HG03442 (cell line): ENCODE measurements at regions not wholly inside any gene's neighbourhood (a gene's known extent, or its start where the extent isn't known, plus 50 kb on each side); places are given as distances from the start of the nearest gene placed in this dataset.

Experiments used
- ATAC-seq: cut with Tn5 transposase; IDR thresholded peaks from one replicate; pipeline ENCODE4 v1.9.1; 2021; ENCODE audit warnings: mild to moderate bottlenecking, moderate library complexity; ENCODE audit not compliant: unreplicated experiment

DNA sequence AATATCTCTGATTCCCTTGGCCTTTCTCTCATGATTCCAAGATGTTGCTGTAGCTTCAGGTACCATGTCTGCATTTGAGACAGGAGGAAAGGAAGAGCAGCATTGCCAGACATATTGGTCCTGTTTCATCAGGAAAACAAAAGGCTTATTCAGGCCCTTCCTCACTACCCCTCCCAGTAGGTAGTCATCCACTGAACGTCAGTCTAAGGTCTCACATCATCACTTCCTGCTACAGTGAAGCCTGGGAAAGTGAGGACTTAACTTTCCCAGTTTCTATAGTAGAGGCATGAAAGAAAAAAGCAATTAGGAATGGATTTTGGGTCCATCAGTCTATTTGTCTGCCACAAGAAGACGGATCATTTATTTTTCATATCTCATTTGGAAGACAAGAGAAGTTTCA is 85.7 kb upstream of the SOX4 start:
- no peak for ATAC-seq

DNA sequence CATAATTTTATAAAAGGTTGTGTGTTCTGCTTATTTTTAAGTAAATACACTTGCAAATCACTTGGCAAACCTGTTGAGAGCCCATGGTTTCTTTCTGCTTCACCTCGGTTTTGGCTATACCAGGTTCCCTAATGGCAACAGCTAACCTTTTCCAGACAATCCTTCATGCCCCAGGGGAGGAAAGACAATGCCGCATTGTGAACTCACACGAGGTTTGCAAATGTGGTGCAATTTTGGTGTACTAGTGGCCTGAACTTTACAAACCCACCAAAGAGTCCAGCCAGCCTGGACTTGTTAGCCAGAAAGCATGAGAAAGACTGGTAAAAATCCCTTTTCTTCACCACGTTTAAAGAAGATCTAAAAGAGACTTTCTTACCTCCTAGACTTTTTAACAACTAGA is 84.8 kb upstream of the SOX4 start:
- no peak for ATAC-seq

DNA sequence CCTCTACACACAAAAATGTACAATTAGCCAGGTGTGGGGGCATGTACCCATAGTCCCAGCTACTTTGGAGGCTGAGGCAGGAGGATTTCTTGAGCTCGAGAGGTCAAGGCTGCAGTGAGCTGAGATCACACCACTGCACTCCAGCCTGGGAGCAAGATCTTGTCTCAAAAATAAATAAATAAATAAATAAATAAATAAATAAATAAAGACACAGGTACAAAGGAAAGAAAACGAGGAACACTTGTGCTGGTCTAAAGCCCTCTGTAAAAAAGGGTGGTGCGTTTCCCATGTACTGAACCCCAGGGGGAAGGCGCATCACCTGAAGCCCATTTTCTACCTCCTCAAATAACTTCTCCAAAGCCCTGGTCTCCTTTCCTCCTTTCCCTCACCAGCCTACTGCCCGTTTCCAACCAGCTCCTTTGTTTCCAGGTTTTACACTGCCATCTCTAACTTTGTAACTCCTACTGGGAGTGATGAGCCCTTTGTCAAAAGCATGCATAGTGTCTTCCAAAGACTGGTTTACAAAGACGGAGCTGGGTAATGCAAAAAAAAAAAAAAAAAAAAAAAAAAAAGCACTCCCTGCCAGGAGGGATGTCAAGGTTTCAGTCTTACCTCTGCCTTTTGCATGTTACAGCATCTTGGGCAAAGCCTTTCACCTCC is 81.5 kb upstream of the SOX4 start:
- no peak for ATAC-seq

DNA sequence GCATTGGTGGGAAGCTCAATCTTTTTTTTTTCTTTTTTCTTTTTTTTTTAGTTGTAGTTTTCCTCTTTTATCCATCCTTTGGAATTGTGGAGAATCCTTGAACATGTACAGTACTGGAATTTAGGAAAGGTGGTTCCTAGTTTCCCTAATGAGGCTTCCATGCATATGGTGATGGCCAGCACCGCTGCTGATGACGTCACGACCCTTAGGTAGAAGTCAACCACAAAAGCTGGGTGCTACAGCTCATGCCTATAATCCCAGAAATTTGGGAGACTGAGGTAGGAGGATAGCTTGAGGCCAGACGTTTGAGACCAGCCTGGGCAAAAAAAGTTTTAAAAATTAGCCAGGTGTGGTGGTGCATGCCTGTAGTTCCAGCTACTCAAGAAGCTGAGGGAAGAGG is 79.3 kb upstream of the SOX4 start:
- ATAC-seq = no peak

DNA sequence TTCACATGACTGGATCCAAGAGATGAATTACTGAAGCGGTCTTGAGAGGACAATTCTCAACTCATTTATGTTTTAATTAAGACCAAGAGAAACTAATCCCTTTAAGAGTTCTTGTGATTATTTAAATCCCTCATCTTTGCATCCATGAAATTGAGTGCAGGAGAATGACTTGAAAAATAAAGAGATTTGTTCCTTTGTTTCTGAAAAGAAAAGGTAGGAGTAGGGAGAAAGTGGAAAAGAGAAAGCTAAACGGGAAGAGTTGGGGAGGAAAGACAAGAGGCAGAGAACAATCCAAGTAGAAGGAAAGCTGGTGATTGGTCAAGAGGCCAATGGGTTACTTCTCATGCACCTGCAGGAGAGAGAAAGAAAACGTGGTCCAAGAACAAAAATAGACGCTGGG is 75.2 kb upstream of the SOX4 start:
- no peak for ATAC-seq

DNA sequence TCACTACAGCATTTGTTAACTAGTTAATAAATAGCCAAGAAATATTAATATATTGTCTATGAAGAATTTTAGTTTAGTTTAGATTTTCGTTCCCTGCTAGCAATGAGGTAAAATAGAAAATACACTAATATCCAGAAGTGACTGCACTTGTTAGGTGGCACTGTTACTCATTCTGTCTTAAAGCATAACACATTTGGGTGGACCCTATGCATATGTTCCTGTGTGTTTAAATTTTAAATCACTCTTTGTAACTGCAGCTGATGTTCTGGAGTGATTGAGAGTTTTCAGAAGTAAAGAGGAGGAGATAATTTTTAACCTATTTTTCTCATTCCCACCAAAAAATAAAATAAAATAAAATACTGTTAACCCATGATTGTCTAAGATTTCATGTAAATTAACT is 73.9 kb upstream of the SOX4 start:
- ATAC-seq = no peak

DNA sequence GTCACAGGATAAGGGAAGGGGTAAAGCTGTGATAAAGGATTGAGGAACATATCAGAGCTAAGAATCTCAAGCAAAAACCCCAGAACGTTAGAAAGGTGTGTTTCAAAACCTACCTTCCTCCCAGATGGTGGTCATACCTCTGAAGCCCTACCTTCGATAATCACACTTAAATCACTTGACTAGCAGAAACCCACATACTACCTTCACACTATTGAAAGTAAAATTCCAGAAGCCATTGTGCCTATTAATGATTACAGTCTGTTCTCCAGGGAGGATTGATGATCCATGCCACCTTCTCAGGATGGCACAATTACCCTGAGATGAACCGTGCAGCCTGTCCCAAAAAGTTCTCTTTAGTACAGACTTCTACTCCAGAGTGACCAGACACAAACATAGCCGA is 72.3 kb upstream of the SOX4 start:
- no peak for ATAC-seq

DNA sequence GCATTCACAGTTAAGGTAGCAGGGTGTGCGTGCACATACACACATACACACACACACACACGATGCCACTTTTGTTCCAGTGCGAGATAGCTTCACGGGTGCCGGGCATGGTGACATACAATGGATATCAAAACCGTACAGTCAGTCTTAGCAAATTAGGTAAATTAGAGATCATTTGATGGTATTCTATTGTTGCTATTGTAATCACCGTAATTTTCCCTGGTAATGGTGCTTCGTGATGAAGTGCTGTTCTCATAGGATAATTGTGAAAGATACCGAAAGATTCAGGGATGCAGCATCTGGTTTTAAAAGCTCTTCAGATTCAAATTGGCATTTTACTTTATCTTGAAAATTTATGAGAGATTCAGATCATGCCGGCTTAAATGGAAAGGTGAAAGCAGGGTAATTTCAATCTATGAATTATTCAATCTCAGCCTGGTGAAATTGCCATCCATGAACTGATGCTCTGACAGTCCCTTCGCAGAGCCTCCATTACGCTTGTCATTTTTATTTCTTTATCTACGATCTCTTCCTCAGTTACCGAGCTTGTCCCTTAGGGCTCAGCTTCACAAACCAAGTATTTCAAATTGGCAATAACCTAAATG is 71.3 kb upstream of the SOX4 start:
- ATAC-seq = no peak

DNA sequence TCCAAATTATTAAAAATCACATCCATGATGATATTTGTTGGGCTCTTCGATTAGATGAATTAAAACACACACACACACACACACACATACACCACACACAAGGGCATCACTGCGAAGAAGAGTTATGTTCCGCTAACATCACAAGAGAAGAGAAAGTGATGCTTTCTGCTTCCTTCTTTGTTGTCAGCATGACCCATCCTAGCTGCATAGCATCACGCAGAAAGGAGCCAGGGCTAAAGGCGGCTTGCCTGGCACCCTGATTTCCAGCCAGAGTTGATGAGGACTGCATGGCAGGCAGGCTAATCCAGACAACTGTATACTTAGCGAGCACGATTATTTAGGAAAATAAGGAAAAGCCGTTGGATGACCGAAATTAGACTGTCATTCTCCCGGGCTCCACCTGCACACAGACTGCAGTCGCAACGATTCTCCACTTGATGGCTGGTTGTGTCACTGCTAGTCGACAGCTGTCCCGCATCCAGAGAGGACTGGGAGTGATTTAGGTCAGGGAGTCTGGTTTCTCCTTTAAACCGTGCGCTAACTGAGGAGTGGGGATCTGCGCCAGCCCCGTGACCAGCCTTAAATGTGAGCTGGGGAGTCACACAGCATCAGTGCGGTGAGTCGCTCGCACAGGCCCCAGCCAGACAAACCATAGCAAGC is 70.6 kb upstream of the SOX4 start:
- ATAC-seq = no peak

DNA sequence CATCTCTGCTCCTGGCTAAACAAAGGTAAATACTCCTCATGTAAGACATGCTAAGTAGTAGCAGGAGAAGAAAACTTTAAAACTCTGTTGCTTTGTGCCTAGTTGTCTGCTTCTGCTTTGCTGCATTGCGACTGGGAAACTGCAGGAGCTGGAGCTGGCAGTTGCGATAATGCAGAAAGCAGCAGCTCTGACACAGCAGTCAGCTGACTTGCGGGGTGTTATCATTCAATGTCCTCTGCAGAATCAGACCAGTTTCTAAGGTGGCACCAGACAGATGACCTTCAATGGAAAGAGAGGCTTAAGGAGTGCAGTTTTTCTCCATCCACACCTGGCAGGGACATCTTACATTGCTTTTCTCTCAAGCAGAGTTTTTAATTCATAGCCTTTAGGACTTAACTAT is 69.9 kb upstream of the SOX4 start:
- ATAC-seq = no peak

DNA sequence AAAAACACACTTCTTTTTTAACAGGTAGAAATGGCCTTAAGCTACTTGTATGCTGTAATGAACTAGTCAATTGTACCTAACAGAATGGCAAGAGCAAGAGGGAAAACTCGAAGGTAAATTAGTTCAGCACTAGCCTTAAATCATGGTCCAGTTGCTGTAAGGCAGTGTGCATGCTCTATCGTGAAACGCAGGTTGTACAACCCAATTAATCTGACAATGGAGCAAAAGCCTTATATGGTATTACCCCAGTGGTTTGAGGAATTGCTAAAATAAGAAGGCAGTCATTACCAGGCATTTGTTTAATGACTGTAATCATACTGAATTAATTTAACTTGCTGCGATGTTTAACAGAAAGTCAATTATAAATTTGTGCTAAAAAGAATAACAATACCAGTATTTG is 69.3 kb upstream of the SOX4 start:
- ATAC-seq = no peak

DNA sequence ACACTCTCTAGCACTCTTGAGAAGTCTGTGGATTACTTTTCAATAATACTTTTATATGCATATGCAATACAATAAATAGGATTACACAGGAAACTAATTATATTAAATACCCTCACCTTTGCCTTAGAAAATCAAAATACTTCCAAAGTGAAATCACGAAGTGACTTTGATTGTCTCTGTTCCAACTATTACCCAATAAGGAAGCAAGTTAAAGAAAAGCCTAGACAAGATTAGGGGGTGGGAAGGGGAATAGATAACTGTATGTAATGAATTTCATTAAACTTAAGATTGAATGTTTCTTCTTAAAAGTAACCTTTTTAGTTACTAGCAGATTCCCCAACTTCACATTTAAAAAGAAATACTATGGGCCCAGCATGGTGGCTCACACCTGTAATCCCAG is 66.6 kb upstream of the SOX4 start:
- ATAC-seq = no peak

DNA sequence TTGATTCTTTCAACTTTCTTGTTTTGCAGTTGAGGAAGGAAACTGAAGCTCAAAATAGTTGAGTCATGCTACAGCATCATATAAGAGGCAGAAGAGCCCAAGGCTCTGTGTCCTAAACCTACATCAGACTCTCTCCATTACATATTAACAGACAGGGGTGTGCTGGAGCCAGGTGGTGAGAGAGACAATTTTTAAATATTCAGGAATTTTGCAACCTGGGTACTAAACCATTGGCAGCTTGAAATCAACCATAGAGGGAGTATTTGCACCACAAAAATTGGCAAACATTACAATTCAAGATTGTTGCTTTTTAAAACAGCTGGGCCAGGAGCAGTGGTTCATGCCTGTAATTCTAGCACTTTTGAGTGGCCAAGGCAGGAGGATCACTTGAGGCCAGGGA is 65.8 kb upstream of the SOX4 start:
- no peak for ATAC-seq

DNA sequence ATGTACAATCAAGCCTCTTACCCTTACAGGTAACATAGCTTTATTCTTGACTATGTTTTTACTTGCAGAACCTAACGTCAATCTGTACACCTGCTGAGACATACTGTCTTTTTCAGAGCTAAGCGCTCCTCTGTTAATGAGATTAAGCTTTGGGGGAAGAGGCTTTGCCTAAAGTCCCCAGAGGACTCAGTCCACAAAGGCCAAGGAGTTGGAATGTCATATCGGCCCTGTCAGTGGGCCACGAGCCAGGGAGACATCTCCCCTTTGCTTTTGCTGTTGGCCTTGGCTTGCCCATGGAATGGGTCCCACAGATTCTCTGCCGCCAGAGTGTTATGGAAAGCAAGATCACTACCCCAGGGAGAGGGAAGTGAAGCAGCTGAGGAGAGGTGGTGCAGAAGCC is 64.1 kb upstream of the SOX4 start:
- no peak for ATAC-seq

DNA sequence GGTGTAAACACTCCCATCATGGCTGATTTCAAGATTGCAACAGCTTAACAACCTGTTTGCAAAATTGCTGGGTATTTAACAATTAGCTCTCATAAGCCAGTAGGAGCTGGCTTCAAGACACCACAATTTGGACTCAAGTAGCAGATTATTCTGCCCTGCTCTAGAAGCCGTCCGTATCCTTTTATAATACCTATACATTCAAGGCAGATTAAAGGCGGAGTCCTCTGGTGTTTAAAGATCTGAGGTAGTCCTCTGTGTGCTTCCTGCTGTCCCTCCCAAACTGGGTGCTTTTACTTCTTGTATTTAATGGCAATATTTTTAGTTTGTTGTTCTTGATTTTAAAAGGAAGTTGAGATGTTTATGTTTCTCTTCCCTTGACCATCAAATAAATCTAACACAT is 62.2 kb upstream of the SOX4 start:
- no peak for ATAC-seq

DNA sequence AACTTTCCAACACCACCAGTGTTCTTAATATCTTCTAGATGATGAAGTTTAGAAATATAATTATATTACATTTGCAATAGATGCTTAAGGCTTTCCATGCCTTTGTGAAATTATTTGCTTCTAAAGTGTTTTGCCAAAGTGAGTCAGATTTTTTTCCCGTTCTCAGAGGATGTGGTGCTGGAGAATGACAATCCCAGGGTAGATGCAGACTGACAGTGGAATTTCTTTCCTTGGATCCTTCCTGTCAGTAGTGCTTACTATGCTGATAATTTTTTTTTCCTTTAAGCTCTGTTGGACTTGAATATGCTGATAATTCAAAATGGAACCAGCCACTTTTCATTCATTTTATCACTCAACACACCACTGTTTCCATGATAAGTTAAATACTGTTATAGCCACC is 59.9 kb upstream of the SOX4 start:
- ATAC-seq = no peak

DNA sequence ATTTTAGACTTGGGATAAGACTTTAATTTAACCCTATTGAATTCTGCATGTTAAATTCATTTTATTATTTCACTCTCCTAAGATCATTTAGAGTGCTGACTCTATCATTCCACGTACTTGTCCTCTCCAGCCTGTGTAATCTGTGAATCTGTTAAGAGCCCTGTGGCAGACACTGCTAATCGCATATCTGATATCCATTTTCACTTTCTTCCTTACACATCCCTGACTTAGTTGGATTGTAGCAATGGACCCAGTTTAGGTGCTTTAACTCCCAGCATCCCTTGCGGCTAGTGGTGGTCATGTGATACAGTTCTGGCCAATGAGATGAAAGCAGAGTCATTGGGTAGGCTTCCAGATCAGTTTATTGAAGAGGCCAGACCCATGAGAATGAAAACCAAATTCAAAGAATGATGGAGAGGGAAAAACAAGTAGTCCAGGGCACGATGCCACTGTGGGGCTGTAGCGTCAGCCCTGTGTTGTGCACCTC is 57.2 kb upstream of the SOX4 start:
- ATAC-seq = no peak

DNA sequence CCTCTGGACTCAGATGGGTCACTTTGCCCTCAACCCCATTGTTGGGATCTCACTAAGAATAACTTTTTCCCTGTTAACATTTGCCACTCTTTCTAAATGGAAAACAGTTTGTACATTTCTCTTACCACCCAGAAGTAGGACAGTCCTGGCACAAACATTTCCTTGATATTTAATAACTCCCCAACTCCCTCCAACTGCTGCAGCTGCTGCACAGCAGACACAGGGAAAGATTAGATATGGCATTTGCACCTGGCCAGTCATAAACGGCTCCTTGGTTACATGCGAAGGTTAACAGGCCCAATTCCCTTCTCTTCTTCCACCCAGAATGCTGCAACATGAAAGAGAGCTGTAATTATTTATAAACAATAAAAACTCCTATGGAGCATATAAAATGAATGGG is 55.9 kb upstream of the SOX4 start:
- no peak for ATAC-seq

DNA sequence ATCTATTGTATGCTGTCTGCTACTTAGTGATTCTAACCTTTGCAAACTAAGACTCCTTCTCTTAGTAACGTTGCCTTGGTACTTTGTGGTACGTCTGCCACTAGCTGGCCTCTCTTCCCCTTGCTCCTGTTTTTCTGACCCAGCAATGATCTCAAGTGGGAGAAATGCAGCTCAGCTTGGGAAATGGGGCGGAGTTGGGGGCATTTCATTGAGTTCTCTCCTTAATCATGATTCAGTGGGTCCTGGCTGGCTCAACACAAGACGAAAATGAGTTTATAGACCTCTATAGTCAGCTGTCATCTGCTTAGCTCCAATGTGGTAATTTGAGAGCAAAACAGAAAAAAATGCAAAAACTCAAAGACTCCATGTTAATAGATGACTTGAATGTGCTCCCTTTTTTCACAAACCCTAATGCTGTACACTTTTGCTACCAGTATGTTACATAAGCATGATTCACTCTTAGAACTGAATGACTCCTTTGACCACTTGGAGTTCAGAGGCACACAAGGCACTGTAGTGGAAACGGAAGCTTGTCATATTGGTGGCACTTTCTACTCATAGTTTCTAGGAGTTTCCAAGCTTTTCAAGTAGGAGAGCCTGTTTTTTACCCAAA is 55.3 kb upstream of the SOX4 start:
- ATAC-seq = no peak

DNA sequence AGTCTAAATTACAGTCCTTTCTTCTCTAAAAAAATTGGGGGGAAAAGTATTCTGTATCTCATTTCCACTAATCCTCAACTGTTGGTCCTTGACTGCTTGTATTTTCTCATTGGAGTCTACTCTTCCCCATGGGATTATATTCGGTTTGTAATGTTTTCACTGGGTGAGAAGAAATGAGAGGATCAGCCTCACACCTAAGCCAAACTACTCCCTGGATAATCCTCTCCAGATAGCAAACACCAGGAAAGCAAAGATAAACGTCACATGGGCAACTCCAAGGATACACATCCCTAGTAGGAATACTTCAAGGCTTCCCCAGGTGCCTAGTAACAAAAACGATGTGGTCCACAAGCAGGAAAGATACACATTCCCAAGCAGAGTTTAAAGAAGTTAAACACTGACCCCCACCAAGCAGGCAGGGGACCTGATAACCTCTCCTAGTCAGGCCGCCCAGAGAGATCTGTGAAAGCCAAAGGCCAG is 53.9 kb upstream of the SOX4 start:
- ATAC-seq = no peak
